Left hindlimb (tissue), 1 donor: ENCODE measurements at regions not wholly inside any gene's neighbourhood (a gene's known extent, or its start where the extent isn't known, plus 50 kb on each side); places are given as distances from the start of the nearest gene placed in this dataset.
"Not testable (repeated sequence)": the region's sequence is repeated elsewhere in the genome, so short reads cannot be mapped to it uniquely, and the experiment has no call there.

ENCODE experiments used
- DNase-seq: peaks from one replicate; pipeline ENCODE4 v3.0.0-alpha.2; 2018

DNA sequence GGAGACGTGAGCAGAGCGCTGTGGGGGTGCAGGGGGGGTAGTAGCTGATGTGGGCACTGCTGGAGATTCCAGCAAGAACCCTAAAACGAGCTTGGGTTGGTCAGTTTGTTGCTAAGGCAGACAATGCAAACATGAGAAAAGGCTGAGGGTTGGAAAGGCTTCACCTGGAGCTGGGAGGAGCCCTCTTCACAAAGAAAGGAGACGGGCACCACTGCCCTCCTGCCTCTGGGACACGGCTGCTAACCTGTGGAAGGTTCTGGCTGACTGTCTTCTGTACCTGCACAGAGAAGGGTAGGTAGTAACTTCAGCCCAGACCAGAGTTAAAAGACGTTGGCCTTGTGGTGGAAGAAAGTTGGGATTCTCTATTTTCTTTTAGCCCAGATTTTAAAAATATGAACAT, 108.7 kb downstream of the SUCLA2 start:
- DNase-seq, result no peak

DNA sequence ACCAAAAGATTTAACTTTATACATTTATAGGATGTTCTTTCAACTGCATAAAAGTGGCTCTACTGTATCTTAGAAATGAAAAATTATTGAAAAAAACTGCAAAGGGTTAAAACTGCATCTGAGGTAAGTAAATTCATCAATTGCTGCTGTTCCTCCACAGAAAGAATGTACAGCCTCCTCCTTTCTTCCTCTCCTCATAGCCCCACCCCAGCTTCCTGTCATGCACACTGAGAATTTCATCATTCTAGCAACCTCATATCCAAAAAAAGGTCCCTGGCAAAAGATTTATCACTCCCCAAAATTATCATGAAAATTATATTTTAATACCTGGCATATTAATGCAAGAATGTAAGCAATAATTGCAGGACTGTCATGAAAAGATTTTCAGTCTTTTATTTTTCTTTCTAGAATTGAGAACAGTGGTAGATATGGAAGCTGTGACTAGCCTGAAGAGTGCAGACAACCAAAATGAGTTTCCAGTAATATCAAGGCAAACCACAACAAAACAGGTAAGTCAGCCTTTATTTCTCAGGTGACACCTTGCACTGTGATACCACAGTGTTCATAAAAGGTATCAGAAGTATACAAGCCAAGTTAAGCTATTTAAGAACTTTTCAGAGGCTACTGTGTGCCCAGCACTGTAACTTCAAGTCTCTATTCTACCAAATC, 110.8 kb downstream of the SUCLA2 start:
- DNase-seq, result no peak

GRCh38 chr13:47886314-47886713, 114.8 kb downstream of the SUCLA2 start:
- no peak for DNase-seq

GRCh38 chr13:47875201-47875600, 125.9 kb downstream of the SUCLA2 start:
- DNase-seq, result no peak

DNA sequence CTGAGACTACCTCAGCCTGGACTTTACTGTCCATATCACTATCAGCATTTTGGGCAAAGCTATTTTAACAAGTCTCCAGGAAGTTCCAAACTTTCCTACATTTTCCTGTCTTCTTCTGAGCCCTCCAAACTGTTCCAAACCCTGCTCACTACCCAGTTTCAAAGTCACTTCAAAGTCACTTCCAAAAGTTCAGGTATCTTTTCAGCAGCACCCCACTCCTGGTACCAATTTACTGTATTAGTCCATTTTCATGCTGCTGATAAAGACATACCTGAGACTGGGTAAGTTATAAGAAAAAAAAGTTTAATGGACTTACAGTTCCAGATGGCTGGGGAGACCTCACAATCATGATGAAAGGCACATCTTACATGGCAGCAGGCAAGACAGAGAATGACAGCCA, 127.1 kb downstream of the SUCLA2 start:
- DNase-seq, result not testable (repeated sequence)

DNA sequence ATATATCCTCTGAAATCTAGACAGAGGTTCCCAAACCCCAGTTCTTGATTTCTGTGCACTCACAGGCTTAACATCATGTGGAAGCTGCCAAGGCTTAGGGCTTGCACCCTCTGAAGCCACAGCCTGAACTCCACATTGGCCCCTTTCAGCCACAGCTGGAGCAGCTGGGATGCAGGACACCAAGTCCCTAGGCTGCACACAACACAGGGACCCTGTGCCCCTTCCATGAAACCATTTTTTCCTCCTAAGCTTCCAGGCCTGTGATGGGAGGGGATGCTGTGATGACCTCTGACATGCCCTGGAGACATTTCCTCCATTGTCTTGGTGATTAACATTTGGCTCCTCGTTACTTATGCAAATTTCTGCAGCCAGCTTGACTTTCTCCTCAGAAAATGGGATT, 127.8 kb downstream of the SUCLA2 start:
- DNase-seq, result not testable (repeated sequence)

DNA sequence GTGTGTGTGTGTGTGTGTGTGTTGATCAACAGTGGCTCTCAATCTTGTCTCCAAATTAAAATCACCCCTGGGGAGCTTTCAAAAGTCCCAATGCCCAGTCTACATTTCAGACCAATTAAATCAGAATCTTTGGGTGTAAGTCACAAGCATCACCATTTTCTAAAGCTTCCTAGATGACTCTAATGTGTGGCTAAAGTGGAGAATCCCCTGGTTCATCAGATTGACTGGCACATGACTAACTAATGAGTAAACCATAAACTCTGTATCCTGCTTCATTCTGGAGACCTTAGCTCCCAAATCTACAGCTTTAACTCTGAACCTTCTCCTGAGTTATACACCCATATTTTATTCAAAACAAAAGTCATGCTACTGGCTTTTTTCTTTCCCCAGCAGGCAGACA, 131.3 kb downstream of the SUCLA2 start:
- DNase-seq, result no peak

DNA sequence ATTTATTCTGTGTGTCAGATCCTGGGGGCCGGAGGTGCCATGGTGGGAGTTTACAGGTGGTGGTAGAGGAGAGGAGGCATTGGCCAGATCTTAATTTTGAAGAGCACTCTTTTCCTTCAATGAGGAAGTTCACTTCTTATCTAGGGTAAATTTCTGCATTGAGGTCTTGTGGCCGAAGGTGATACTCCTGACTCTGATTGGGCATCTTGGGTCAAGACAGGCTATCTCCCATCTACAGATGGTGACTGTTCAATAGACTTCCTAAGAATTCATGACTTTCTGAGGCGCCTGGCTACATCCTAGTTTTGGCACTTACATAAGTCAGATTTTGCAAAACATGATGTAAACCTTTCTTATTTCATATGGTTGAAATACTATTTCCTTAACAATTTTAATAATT, 135.2 kb downstream of the SUCLA2 start:
- DNase-seq, result no peak

- DNase-seq, result no peak
Measured at GRCh38 chr13:47862841-47863240, 138.2 kb downstream of the SUCLA2 start.

GRCh38 chr13:47859165-47859564, 141.9 kb downstream of the SUCLA2 start:
- DNase-seq, result no peak

DNA sequence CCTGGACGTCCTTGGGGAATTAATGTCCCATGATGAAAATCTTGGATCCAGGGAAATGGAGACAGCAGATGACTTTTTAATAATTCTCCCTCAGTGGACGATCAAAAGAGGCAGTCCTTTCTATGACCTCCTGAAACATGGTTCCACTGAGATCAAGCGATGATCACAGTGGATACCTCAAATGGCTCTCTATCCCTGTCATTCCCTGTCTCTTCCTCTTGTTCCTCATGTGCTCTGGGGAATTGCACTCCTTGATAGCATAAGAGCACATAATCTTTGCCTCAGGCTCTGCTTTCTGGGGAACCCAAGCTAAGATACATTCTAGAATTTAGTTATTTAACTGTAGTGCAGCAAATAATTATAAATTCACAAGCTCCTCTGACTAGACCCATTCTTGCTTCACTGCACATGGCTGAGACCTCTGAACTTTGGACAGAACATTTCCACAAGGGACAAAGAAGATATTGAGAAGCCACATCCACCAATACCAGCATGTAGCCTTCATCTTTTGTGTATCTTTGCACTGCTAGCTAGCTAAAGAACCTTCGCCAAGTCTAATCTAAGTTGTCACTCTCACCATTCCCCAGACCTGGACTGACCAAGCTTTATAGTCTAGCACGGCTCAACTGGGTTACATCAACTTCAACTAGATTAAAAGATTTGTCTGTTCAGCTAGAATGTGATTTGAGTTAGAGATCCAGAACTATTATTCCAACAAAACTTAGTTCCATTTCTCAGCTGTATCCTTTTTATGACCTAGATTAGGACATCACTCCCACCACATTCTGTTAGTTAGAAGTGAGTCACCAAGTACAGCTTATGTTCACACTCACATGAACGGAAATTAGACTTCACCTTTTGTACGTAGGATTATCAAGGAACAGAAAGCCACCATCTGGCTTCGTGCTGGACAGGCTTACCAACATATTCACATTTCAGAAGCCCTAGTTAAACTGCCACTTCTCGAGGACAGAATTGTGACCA, 142.7 kb downstream of the SUCLA2 start:
- no peak for DNase-seq

GRCh38 chr13:47853236-47853635, 147.8 kb downstream of the SUCLA2 start:
- no peak for DNase-seq

DNA sequence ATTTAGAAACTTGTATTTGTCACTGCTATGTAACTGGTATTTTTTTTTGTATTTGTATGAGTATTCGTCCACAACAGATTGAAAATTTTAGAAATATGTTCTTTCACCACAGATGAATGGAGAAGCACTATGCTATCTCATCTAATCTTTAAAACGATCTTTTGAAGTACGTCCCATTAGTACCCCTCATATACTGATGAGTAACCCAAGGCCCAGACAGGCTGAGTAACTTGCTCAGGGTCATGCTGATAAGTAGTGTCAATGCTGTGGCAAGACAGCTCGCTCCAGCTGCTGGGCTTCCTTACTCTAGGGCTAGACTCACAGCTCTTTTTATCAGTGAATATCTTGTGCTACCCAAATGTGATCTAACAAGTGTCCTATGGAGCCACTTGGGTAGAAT, 154.2 kb downstream of the SUCLA2 start:
- no peak for DNase-seq

- DNase-seq, result no peak
Measured at GRCh38 chr13:47845981-47846380, 155.1 kb downstream of the SUCLA2 start.

GRCh38 chr13:47843005-47843404, 158.1 kb downstream of the SUCLA2 start:
- no peak for DNase-seq

DNA sequence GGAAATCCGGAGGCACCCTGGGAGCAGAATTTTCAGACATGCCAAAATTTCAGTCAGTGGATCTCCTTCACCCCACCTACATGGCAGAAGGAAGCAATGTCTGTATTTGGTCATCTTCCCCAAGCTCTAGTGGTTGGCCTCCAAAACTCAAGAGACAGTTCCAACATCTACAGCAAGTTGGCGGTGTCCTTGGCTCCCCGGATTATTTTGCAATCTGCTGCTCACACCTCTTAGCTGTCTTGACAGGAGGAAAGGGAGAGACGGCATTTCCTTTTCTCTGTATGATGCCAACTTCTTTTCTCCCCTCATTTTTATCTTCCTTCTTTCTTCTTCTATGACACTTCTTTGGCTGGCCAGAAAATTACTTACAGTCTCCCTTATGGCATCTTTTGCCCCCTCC, 159.9 kb downstream of the SUCLA2 start:
- no peak for DNase-seq

DNA sequence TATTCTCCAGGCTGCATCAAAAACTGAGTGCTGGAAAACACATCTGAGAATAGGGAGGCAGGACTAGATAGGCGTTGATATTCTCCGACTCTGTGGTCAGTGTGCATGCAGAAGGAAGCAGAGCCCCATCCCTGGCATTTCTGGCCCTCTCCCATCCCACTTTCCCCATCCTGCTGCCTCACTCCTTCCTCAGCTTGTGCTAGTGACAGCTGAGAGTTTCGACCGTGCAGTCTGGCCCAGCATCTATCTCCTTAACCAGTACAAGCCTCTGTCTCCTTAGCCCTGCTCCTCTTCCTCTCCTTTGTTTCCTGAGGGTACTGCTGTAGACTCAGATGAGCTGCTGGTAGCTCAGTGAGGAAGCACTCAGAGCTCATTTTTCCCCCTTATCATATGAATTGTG, 163.2 kb downstream of the SUCLA2 start:
- DNase-seq, result no peak

GRCh38 chr13:47837104-47837880, 163.8 kb downstream of the SUCLA2 start:
- DNase-seq, result no peak

GRCh38 chr13:47835470-47836228, 165.4 kb downstream of the SUCLA2 start:
- DNase-seq, result no peak

DNA sequence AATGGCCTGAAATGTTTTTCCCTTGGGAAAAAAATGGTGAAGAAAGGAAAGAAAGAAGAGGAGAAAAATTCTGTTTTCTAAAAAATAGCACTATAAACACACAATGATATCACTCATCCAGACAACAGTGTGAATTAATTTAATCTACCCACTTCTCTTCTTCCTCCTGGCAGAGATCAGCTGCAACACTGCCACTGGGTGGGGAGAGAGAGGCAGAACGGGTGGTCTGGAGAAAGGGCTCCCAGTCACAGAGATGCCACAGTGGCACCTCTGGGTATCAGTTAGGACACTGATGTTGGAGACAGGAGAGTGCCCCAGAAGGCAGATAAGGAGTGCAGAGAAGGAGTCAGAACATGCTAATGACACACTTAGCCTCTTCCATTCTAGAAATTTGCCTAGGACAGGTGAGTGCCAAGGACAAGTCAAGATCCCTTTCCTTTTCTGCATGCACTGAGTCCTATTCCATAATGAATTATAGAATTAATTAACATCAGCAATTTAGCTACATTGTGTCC, 168.6 kb downstream of the SUCLA2 start:
- no peak for DNase-seq

GRCh38 chr13:47831265-47831664, 169.8 kb downstream of the SUCLA2 start:
- DNase-seq, result no peak

DNA sequence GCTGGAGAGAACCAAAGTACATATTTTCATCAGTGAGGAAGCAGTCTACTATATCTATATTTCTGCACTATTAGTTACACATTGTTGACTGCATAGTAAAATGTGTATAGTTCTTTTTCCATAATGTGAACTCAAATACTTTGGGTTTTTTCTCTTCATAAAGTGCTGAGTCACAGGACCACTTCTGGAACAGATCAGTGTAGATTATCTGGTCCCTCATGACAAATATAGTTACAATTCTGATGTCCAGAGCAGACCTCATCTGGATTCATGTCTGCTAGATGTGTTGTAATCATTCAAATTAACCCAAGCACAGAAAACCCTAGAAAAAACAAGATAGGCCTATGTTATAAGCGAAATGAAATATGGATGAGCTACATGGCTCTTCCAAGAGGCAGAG, 171.4 kb downstream of the SUCLA2 start:
- no peak for DNase-seq
